Cardiac muscle cell (in vitro differentiated cells and primary cell): ENCODE measurements at regions not wholly inside any gene's neighbourhood (a gene's known extent, or its start where the extent isn't known, plus 50 kb on each side); places are given as distances from the start of the nearest gene placed in this dataset.

Experiments used
- DNase-seq, 2 donors: peaks; one replicate each; pipeline versions ENCODE4 v3.0.0 to v3.0.0-alpha.2; 2010 to 2017; ENCODE audit warnings: low read depth in 1 of 2, low spot score in 1 of 2
- H3K27ac ChIP-seq: fragments of 200-600 bp; sonication (generic); 2 replicates; pipeline ENCODE4 v1.5.1; 2016
- H3K27me3 ChIP-seq: fragments of 200-600 bp; sonication (generic); 2 replicates; pipeline ENCODE4 v1.6.0; 2016; ENCODE audit warnings: control low read depth
- H3K36me3 ChIP-seq: fragments of 200-600 bp; sonication (generic); 2 replicates; pipeline ENCODE4 v1.5.1; 2016; ENCODE audit warnings: control low read depth
- H3K4me1 ChIP-seq: fragments of 200-600 bp; sonication (generic); 2 replicates; pipeline ENCODE4 v1.8.1; 2017; ENCODE audit warnings: low read depth, mild to moderate bottlenecking, mixed run types
- H3K4me3 ChIP-seq: fragments of 200-600 bp; sonication (generic); 2 replicates; pipeline ENCODE4 v1.5.1; 2016; ENCODE audit warnings: mild to moderate bottlenecking
- H3K9me3 ChIP-seq: fragments of 200-600 bp; sonication (generic); 2 replicates; pipeline ENCODE4 v1.5.1; 2017; ENCODE audit warnings: low read depth, mild to moderate bottlenecking, control low read depth
- TF ChIP-seq, protein P1 (sequence below): IDR thresholded peaks from 2 replicates; pipeline ENCODE4 v1.5.1; 2012; ENCODE audit warnings: low read depth, mild to moderate bottlenecking, low read length

GRCh38 chr11:71341173-71341572 lies 88.8 kb upstream of the SHANK2 start:
- Histone ChIP-seq H3K36me3 (no peaks in the 10 kb centered on the region), H3K4me3 (no peak overlapping the region), H3K4me1 (no peaks in the 10 kb centered on the region), H3K27me3 (no peaks in the 10 kb centered on the region), H3K27ac (no peak overlapping the region), H3K9me3 (no peaks in the 10 kb centered on the region)
- no peak for DNase-seq
- TF ChIP-seq, protein P1, sequence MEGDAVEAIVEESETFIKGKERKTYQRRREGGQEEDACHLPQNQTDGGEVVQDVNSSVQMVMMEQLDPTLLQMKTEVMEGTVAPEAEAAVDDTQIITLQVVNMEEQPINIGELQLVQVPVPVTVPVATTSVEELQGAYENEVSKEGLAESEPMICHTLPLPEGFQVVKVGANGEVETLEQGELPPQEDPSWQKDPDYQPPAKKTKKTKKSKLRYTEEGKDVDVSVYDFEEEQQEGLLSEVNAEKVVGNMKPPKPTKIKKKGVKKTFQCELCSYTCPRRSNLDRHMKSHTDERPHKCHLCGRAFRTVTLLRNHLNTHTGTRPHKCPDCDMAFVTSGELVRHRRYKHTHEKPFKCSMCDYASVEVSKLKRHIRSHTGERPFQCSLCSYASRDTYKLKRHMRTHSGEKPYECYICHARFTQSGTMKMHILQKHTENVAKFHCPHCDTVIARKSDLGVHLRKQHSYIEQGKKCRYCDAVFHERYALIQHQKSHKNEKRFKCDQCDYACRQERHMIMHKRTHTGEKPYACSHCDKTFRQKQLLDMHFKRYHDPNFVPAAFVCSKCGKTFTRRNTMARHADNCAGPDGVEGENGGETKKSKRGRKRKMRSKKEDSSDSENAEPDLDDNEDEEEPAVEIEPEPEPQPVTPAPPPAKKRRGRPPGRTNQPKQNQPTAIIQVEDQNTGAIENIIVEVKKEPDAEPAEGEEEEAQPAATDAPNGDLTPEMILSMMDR = no peak

DNA sequence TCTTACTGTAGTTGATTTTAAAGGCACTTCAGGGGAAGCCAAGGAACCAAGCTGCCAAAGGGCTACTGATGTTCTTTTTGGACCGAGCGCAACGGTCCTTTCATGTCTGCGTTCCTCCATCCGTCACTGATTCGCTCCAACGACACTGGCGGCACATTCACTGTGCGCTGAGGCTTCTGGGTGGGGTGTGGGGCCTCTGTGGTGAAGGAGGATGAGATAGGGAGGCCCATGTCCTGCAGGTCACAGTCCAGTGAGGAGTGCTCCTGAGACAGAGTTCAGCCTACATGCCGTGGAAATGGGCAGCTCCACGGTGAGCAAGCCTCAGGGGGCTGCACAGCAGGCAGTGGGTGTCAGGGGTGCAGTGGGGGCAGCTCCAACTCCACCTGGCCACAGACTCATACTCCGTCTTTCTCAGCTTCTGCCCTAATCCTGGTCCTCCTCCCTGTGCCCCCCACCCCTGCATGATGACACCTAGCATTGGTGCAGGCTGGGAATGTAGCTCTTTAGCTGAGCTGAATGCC lies 87.8 kb upstream of the SHANK2 start:
- H3K27me3 ChIP-seq = no peaks in the 10 kb centered on the region
- H3K4me3 ChIP-seq = no peak overlapping the region
- H3K9me3 ChIP-seq = no peaks in the 10 kb centered on the region
- no peak for DNase-seq
- TF ChIP-seq, protein P1 = no peak
- no peak overlapping the region for H3K27ac ChIP-seq
- H3K4me1 ChIP-seq = no peaks in the 10 kb centered on the region
- no peaks in the 10 kb centered on the region for H3K36me3 ChIP-seq

DNA sequence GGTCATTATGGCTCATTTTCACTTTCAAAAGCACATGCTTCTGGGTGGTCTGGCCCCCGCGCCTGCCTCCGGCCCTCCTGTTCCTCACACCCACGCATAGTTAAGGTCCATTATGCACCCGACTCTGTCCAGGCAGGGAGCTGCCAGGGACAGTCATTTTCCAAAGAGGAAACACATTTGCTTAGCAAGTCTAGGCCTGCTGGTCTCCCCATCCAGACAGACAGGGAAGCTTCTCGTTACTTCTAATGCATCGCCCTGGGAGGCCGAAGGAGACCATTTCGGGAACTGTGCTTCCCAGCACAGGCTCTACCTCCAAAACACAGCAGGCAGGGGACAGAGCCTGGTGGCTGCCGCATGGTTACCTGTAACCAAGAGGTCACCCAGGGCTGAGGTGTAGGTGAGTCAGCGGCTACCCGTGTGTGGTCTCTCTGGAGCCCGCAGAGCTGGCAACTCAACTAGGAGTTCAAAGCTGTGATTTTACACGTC lies 87.1 kb upstream of the SHANK2 start:
- Histone ChIP-seq H3K9me3 (no peaks in the 10 kb centered on the region), H3K27me3 (no peaks in the 10 kb centered on the region), H3K27ac (no peak overlapping the region), H3K4me3 (no peak overlapping the region), H3K36me3 (no peaks in the 10 kb centered on the region), H3K4me1 (no peaks in the 10 kb centered on the region)
- TF ChIP-seq, protein P1 = no peak
- no peak for DNase-seq

- TF ChIP-seq, protein P1 = no peak
- H3K4me3 ChIP-seq = no peak overlapping the region
- no peaks in the 10 kb centered on the region for H3K27me3 ChIP-seq
- H3K9me3 ChIP-seq = no peaks in the 10 kb centered on the region
- peak in 1 of 2 donors; percentile 19 for DNase-seq
- H3K4me1 ChIP-seq = no peaks in the 10 kb centered on the region
- no peaks in the 10 kb centered on the region for H3K36me3 ChIP-seq
- no peak overlapping the region for H3K27ac ChIP-seq
Observed at GRCh38 chr11:71338801-71339395, 86.5 kb upstream of the SHANK2 start.

DNA sequence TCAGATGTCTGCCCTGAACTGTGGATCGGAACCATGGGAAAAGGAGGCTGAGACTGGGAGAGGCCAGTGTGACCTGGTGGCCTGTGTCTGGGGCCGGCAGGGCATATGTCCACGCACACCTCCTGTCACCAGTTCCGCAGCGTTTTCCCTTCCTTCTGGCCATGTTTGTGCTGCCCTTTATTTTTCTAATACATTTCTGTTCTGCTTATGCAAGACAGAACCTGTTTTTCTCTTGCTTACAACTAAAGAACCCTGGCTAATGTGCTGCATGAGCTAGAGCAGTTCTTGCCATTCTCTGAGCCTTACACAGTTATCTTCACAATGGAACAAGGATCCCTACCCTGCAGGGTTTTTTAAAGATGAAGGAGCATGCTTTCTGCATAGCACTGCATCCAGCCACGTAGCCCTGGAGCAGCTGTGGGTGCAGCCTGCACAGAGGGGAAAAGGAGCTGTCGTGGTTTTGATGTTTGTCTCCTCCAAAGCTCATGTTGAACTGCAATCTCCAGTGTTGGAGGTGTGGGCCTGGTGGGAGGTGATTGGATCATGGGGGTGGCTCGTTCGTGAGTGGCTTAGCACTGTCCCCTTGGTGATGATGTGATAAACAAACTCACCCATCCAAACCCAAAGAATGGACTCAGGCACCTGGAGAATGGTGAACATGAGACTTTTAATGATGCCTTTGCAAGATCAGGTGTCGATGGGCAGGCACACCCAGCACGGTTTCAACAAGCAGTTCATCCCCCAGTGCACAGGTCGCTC lies 84.8 kb upstream of the SHANK2 start:
- TF ChIP-seq, protein P1 = no peak
- H3K27me3 ChIP-seq = no peaks in the 10 kb centered on the region
- no peaks in the 10 kb centered on the region for H3K9me3 ChIP-seq
- no peak overlapping the region for H3K27ac ChIP-seq
- no peak overlapping the region for H3K4me3 ChIP-seq
- no peaks in the 10 kb centered on the region for H3K4me1 ChIP-seq
- no peaks in the 10 kb centered on the region for H3K36me3 ChIP-seq
- no peak for DNase-seq
